ENCODE measurements at regions not wholly inside any gene's neighbourhood (a gene's known extent, or its start where the extent isn't known, plus 50 kb on each side); places are given as distances from the start of the nearest gene placed in this dataset.

- no peak for TF ChIP-seq POLR2AphosphoS5 (IDR thresholded peaks at IDR 0.05; ENCODE audit: borderline replicate concordance, low read depth, low read length)
- TF ChIP-seq EZH2 (IDR thresholded peaks at IDR 0.05), result no peak
- no peak for TF ChIP-seq FOXP2 (optimal IDR thresholded peaks at IDR 0.05; ENCODE audit: control extremely low read depth, extremely low read length, insufficient read depth)
These were observed 104.5 kb downstream of the RAB11FIP2 start for GRCh38 chr10:117942226-117942625.
